ENCODE measurements at regions not wholly inside any gene's neighbourhood (a gene's known extent, or its start where the extent isn't known, plus 50 kb on each side); places are given as distances from the start of the nearest gene placed in this dataset.

DNA sequence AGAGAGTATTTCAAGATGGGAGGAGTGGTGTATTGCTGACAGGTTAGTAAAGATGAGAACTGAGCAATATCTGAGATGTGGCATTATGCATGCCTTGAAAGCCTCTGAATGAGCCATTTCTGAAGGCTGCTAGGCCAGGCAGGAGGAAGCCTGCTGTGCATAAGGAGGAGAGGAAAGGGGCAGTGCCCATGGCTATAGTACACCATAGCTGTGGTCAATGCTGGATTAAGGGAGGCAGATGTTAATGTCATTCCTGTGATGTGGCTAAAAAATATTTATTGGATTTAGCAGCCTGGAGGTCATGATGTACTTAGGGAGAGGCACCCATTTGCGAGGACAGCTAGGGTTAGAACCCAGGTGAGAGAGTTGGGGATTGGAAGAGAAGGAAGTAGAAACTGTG is 130.0 kb upstream of the LNX1 start:
- TF ChIP-seq SUZ12 (IDR thresholded peaks at IDR 0.05; ENCODE audit: extremely low read depth, insufficient read depth, insufficient read length) (no peak), YY1 (IDR thresholded peaks at IDR 0.05; ENCODE audit: insufficient read depth, insufficient read length) (no peak), ZNF274 (IDR thresholded peaks at IDR 0.05; ENCODE audit: low read depth, low read length) (no peak)
